GM21515 (cell line): ENCODE measurements at regions not wholly inside any gene's neighbourhood (a gene's known extent, or its start where the extent isn't known, plus 50 kb on each side); places are given as distances from the start of the nearest gene placed in this dataset.
"Not testable (repeated sequence)": the region's sequence is repeated elsewhere in the genome, so short reads cannot be mapped to it uniquely, and the experiment has no call there.

Source experiments
- ATAC-seq: cut with Tn5 transposase; IDR thresholded peaks from one replicate; pipeline ENCODE4 v1.9.1; 2021; ENCODE audit not compliant: unreplicated experiment

DNA sequence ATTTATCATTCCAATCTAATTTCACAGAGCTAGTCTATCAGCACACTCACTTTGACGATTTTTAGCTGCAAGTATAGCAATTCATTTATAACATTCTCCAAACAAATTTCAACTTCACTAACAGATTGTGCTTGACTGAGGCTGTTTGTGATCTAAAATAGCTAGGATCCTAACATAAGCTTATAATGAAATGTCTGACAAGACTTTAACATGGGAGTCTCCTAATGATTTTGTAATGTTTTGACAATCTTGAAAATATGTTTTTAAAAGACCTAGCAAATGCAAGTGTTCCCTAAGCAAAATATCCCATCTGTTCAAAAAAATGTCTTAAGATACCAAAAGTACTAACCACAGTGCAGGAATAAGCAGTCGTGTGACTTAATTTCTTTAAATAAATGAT is 889.5 kb upstream of the SPRY2 start:
- ATAC-seq, result no peak

DNA sequence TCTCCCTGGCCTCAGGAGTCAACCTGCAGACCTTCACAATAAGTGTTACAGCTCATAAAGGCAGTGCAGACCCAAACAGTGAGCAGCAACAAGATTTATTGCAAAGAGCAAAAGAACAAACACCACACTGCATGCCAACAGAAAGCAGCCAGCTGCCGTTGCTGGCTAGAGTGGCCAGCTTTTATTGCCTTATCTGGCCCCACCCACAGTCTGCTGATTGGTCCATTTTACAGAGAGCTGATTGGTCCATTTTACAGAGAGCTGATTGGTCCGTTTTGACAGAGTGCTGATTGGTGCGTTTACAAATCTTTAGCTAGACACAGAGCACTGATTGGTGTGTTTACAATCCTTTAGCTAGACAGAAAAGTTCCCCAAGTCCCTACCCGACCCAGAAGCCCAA is 885.9 kb upstream of the SPRY2 start:
- not testable (repeated sequence) for ATAC-seq

GRCh38 chr13:81224209-81224833 is 883.4 kb upstream of the SPRY2 start:
- ATAC-seq, result no peak

GRCh38 chr13:81223778-81224177 is 882.9 kb upstream of the SPRY2 start:
- ATAC-seq, result no peak

- ATAC-seq, result no peak
These were observed 870.8 kb upstream of the SPRY2 start for GRCh38 chr13:81211713-81212112.

DNA sequence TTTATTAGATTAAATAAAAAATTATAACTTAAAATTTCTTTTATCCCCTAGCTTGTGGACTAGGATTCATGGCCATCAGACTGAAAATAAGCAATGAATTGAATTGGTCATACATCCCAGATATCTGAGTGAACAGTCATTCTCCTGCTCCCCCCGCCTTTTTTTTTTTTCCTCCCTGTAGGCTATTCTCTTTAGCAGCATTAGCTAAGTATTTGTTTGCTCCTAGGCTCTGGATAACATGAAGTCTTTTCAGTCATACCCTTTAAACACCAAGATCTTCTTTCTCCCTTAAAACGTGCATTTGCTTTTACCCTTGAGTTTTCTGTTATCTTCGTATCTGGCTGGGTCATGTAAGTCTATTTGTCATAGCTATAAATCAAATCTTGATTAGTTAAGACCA is 866.7 kb upstream of the SPRY2 start:
- ATAC-seq, result no peak

DNA sequence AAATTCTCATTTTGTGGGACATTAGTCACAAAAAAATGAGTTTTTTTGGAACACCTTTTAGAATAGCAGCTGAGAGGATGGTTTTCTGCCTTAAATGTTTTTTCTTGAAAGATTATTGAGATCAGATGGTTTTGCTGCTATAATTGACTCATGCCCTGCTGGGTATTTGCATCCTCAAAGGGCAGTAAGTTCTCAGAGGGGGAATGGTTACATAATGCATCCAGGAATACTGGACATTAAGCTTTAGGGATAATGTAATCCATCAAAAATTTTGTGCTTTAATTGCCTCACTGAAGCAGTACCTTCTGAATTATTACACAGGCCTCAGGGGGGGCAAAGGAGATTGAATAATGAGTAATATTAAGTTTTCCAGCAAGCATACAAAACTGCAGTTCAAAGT is 866.3 kb upstream of the SPRY2 start:
- no peak for ATAC-seq

- ATAC-seq, result no peak
These were observed 862.9 kb upstream of the SPRY2 start for GRCh38 chr13:81203783-81204182.

- ATAC-seq, result no peak
These were observed 859.0 kb upstream of the SPRY2 start for GRCh38 chr13:81199956-81200355.

DNA sequence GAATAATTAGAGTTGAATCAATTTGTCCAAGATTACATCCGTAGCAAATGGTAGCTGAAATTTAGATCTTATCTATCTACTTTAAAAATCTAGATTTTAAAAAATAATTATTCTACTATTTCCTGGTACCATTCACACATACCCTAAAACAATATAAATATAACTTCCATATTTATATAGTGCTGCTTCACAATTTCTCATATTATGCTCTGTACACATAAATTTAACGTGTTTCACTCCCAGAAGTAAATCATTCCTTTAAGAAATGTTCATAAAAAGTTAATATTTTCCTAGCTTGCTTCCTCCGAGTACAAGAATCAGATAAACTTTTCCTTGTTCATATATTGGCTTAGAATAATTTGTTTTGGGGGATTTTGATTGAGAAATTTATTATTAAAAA is 857.0 kb upstream of the SPRY2 start:
- no peak for ATAC-seq

DNA sequence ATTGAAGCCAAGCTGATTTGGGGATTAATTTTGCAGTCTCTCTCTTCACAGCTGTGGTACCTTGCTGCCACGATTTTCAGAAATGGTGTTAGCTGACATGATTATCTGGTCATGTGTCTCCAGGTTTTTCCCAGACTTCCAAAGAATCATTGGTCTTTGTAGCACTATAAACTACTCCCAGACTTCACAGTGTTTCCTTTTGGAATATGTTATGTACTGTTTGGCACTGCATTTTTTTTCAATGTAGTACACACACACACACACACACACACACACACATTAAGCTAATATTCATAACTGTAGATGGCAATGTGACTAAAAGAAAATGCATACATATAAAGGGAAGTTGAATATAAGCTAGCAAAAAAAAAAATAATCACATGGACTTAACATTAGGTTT is 856.6 kb upstream of the SPRY2 start:
- no peak for ATAC-seq

DNA sequence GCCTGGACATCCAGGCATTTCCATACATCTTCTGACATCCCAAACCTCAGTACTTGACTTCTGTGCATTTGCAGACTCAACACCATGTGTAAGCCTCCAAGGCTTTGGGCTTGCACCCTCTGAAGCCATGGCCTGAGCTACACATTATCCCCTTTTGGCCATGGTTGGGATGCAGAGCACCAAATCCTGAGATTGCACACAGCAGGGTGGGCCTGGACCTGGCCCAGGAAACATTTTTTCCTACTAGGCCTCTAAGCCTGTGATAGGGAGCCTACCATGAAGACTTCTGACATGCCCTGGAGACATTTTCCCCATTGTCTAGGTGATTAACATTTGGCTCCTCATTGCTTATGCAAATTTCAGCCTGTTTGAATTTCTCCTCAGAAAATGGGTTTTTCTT is 853.4 kb upstream of the SPRY2 start:
- ATAC-seq, result no peak

DNA sequence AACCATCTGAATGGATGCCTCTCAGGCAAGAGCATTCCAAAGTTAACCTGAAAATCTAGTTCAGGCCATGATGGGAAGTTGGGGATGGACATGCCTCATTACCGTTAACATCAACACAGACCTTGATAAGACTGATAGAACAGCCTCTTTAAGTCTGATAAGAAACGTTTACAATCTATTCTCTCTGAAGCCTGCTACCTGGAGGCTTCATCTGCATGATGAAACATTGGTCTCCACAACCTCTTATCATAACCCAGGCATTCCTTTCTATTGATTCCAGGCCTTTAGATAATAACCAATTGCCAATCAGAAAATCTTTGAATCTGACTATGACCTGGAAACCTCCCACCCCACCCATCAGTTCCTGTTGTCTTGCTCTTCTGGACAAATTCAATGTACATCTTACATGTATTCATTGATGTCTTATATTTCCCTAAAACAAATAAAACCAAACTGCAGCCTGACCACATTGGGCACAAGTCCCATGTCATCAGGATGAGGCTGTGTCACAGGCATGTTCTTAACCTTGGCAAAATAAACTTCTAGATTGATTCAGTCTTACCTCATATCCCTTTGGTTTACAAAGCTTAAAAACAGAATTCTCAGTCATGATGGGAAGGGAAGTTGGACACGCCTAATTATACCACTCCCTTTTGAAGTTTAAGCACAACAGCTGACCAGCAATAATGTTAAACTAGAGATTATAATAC is 843.8 kb upstream of the SPRY2 start:
- ATAC-seq, result no peak

- ATAC-seq, result no peak
These were observed 831.7 kb upstream of the SPRY2 start for GRCh38 chr13:81172603-81173002.

GRCh38 chr13:81171065-81171647 is 830.2 kb upstream of the SPRY2 start:
- no peak for ATAC-seq

DNA sequence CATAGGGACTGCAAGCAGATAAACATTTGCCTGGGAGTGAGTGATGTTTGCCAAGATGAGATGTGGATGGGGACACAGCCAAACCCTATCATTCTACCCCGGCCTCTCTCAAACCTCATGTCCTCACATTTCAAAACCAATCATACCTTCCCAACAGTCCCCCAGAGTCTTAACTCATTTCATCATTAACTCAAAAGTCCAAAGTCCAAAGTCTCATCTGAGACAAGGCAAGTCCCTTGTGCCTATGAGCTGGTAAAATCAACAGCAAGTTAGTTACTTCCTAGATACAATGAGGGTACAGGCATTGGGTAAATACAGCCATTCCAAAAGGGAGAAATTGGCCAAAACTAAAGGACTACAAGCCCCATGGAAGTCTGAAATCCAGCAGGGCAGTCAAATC is 822.9 kb upstream of the SPRY2 start:
- ATAC-seq, result not testable (repeated sequence)

DNA sequence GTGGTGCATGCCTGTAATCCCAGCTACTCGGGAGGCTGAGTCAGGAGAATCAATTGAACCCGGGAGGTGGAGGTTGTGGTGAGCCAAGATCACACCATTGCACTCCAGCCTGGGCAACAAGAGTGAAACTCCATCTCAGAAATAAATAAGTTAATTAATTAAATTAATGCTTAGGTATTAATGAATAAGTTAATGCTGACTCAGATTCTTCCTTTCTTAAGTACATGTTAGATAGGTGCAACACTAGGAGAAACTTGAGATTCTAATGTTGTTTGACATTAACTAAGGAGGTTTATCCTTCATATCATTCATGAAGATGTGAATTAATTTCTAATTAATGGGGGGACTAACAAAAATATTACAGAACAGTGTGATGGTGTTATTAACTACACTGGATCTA is 812.6 kb upstream of the SPRY2 start:
- ATAC-seq, result no peak

- no peak for ATAC-seq
These were observed 807.9 kb upstream of the SPRY2 start for GRCh38 chr13:81148822-81149221.

DNA sequence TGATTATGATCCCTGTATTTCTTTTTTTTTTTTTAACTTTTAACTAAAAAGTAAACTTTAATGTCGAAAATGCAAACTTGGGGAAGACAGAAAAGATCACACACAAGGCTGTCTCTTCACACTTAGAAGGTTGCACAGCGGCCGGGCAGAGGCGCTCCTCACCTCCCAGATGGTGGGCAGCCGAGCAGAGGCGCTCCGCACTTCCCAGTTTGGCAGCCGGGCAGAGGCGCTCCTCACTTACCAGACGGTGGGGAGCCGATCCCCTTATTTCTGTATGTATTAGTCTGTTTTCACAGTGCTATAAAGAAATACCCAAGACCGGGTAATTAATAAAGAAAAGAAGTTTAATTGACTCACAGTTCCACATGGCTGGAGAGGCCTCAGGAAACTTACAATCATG is 805.6 kb upstream of the SPRY2 start:
- not testable (repeated sequence) for ATAC-seq

DNA sequence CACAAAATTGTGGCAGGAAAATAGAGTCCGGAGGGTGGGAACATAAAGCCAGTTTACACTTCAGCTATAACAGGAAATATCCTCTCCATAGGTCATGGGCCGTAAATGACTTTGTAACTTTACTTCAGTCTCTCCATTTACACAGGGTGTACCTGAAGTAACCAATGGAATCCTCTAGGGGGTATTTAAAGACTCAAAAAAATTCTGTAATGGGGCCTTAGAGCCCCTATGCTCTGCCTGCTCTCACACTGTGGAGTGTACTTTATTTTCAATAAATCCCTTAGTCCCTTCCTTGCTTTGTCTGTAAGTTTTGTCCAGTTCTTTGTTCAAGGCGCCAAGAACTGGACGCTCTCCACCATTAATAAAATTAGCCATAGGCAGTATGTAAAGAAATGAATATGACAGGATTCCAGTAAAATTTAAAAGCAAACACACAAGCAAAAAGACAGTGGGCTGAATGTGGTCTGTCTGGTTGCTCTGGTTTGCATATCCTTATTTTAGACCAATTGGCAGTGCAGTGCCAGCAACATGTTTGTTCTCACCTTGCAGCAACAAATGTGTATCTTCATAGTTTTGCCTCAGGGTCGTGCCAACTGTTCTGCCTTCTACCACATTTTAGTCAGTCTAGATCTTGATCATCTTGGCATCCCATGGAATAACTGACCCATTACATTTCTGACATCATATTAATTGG is 801.5 kb upstream of the SPRY2 start:
- ATAC-seq, result no peak

GRCh38 chr13:81140675-81141074 is 799.7 kb upstream of the SPRY2 start:
- ATAC-seq, result no peak

DNA sequence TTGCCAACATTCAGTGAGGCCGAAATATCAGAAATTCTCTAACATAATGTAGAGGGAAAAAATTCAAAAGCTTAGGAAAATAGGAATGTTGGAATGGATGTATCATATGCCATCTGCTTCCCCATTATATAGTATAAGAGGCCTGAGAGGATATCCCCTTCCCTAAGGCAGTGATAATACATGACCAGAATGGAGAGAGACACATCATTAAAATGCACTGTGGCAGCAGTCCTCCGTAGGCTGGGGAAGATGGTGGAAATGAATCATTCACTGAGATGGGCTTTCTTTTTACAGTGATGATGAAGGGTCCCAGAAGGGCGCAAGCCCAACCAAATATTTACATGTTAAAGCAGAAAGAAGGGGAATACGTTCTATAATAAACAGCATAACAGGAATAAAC is 799.1 kb upstream of the SPRY2 start:
- no peak for ATAC-seq
